ENCODE measurements at regions not wholly inside any gene's neighbourhood (a gene's known extent, or its start where the extent isn't known, plus 50 kb on each side); places are given as distances from the start of the nearest gene placed in this dataset.

GRCh38 chr3:194275291-194275690 is 75.8 kb downstream of the CPN2 start:
- no peak for TF ChIP-seq CTCF (IDR thresholded peaks at IDR 0.05)
- no peak for TF ChIP-seq POLR2A (IDR thresholded peaks at IDR 0.05)
